Neural cell (in vitro differentiated cells): ENCODE measurements at regions not wholly inside any gene's neighbourhood (a gene's known extent, or its start where the extent isn't known, plus 50 kb on each side); places are given as distances from the start of the nearest gene placed in this dataset.

ENCODE experiments used
- H2AFZ ChIP-seq: fragments of 200-600, 300-800 bp; sonication (generic), shearing (Covaris generic); 2 replicates; pipeline ENCODE4 v1.6.0; 2014; ENCODE audit warnings: low read depth, mild to moderate bottlenecking, antibody characterized with exemption, low read length, moderate library complexity
- H3F3A ChIP-seq: fragments of 200-600 bp; shearing (Covaris generic); 2 replicates; pipeline ENCODE4 v1.6.1; 2016; ENCODE audit warnings: mild to moderate bottlenecking, moderate library complexity, mixed read lengths, antibody characterized with exemption, low read length; ENCODE audit not compliant: insufficient read depth, poor library complexity, severe bottlenecking
- H3K27ac ChIP-seq: fragments of 200-600, 300-800 bp; sonication (generic), shearing (Covaris generic); 2 replicates; pipeline ENCODE4 v1.5.1; 2014; ENCODE audit warnings: mild to moderate bottlenecking, low read length, moderate library complexity
- H3K27me3 ChIP-seq: fragments of 300-800, 200-600 bp; sonication (generic), shearing (Covaris generic); 2 replicates; pipeline ENCODE4 v1.6.0; 2014; ENCODE audit warnings: mild to moderate bottlenecking, low read depth, low read length, moderate library complexity; ENCODE audit not compliant: insufficient read depth
- H3K36me3 ChIP-seq: fragments of 300-800, 200-600 bp; sonication (generic), shearing (Covaris generic); 2 replicates; pipeline ENCODE4 v1.5.1; 2014; ENCODE audit warnings: mild to moderate bottlenecking, antibody characterized with exemption, low read length, moderate library complexity; ENCODE audit not compliant: insufficient read depth
- H3K4me2 ChIP-seq: fragments of 300-800, 200-600 bp; sonication (generic), shearing (Covaris generic); 2 replicates; pipeline ENCODE4 v1.6.0; 2014; ENCODE audit warnings: mild to moderate bottlenecking, low read length
- H3K4me3 ChIP-seq: fragments of 300-800, 200-600 bp; sonication (generic), shearing (Covaris generic); 2 replicates; pipeline ENCODE4 v1.5.1; 2014; ENCODE audit warnings: mild to moderate bottlenecking, low read length, moderate library complexity
- H3K79me2 ChIP-seq: fragments of 200-600 bp; shearing (Covaris generic); replicated peaks from 2 replicates; pipeline ENCODE4 v1.6.0; 2014; ENCODE audit warnings: mild to moderate bottlenecking, low read length, moderate library complexity; ENCODE audit not compliant: insufficient read depth
- H3K9ac ChIP-seq: fragments of 300-800, 200-600 bp; sonication (generic), shearing (Covaris generic); 2 replicates; pipeline ENCODE4 v1.6.1; 2016; ENCODE audit warnings: mild to moderate bottlenecking, low read length, mixed read lengths
- H3K9me2 ChIP-seq: fragments of 200-600 bp; shearing (Covaris generic); 2 replicates; pipeline ENCODE4 v1.6.1; 2016; ENCODE audit warnings: mild to moderate bottlenecking, low read length, mixed read lengths; ENCODE audit not compliant: insufficient read depth
- H3K9me3 ChIP-seq: fragments of 200-600, 300-800 bp; sonication (generic), shearing (Covaris generic); 2 replicates; pipeline ENCODE4 v1.6.1; 2016; ENCODE audit warnings: mild to moderate bottlenecking, mixed run types, low read length, moderate library complexity, mixed read lengths
- H4K20me1 ChIP-seq: fragments of 200-600 bp; shearing (Covaris generic); 2 replicates; pipeline ENCODE4 v1.6.1; 2016; ENCODE audit warnings: mild to moderate bottlenecking, mixed run types; ENCODE audit not compliant: insufficient read depth
- EP300 ChIP-seq: fragments of 450-650 bp; conservative IDR thresholded peaks from 2 replicates; pipeline ENCODE4 v1.6.1; 2014; ENCODE audit warnings: antibody characterized with exemption, mild to moderate bottlenecking, moderate library complexity; ENCODE audit not compliant: poor library complexity, severe bottlenecking
- MXI1 ChIP-seq: fragments of 450-650 bp; conservative IDR thresholded peaks from 2 replicates; pipeline ENCODE4 v1.6.1; 2014; ENCODE audit warnings: antibody characterized with exemption, mild to moderate bottlenecking; ENCODE audit not compliant: poor library complexity, severe bottlenecking
- POLR2AphosphoS5 ChIP-seq: IDR thresholded peaks from 2 replicates; pipeline ENCODE4 v1.6.1; 2012
- RAD21 ChIP-seq: fragments of 450-650 bp; conservative IDR thresholded peaks from 2 replicates; pipeline ENCODE4 v1.6.1; 2014; ENCODE audit warnings: antibody characterized with exemption, mild to moderate bottlenecking, moderate library complexity
- REST ChIP-seq: IDR thresholded peaks from 2 replicates; pipeline ENCODE4 v1.6.1; 2012; ENCODE audit warnings: borderline replicate concordance
- SMC3 ChIP-seq: fragments of 450-650 bp; conservative IDR thresholded peaks from 2 replicates; pipeline ENCODE4 v1.6.1; 2014; ENCODE audit warnings: antibody characterized with exemption, mild to moderate bottlenecking, moderate library complexity; ENCODE audit not compliant: poor library complexity
- TAF1 ChIP-seq: IDR thresholded peaks from 2 replicates; pipeline ENCODE4 v1.6.1; 2012; ENCODE audit warnings: low read depth
- TF ChIP-seq, protein P1 (sequence below): fragments of 450-650 bp; IDR thresholded peaks from 2 replicates; pipeline ENCODE4 v1.5.1; 2014; ENCODE audit warnings: antibody characterized with exemption, mild to moderate bottlenecking, moderate library complexity; ENCODE audit not compliant: poor library complexity, severe bottlenecking

DNA sequence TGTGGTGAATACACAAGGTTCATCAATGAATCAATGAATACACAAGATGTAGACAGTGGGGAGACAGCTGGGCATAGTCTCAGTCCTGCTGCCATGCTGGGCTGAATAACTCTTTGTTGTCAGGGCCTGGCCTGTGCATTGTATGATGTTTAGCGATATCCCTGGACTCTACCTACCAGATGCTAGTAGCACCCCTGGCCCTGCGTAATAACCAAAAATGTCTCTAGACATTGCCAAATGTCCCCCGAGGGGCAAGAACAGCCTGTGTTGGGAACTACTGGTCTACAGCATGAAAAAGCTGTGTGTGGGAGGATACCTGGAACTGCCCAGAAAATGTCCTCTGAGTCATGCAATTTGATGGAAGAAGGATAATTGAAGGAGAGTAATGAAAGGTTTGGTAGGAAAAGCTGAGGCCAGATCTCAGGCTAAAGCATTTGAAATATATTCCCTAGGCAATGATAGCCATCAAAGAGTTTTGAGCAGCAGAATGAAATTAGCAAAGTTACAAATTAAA is 128.2 kb downstream of the TMEM30B start:
- no peaks in the 10 kb centered on the region for H3F3A ChIP-seq
- no peak overlapping the region for H2AFZ ChIP-seq
- peak overlapping the region; percentile 42 for H3K4me2 ChIP-seq
- no peaks in the 10 kb centered on the region for H3K36me3 ChIP-seq
- no peaks in the 10 kb centered on the region for H3K27me3 ChIP-seq
- H3K79me2 ChIP-seq: no peaks in the 10 kb centered on the region
- no peak overlapping the region for H3K9ac ChIP-seq
- H3K9me3 ChIP-seq: no peaks in the 10 kb centered on the region
- TF ChIP-seq TAF1 (no peak), EP300 (no peak), POLR2AphosphoS5 (no peak)
- H4K20me1 ChIP-seq: no peaks in the 10 kb centered on the region
- no peak overlapping the region for H3K4me3 ChIP-seq
- no peaks in the 10 kb centered on the region for H3K9me2 ChIP-seq
- H3K27ac ChIP-seq: no peak overlapping the region

DNA sequence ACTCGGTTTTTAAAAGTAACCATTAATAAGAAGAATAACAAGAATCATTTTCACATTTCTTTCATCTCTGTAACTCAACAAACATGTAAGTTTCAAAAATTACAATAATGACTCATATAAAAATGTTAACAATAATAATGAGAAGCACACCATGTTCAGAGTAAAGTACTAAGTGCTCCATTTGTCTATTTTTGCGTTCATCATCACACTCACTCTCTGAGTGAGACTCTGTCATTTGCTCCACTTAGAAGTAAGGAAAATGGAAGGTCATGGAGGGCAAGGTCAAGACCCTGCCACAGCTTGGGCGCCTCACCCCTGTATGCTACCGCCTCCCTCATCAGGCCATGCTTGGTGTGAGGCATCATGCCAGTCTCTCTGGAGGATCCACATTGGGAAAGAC is 129.9 kb downstream of the TMEM30B start:
- Histone ChIP-seq H3F3A (no peaks in the 10 kb centered on the region), H3K9me2 (no peaks in the 10 kb centered on the region), H3K9ac (no peak overlapping the region), H3K79me2 (no peaks in the 10 kb centered on the region), H3K36me3 (no peaks in the 10 kb centered on the region), H3K4me2 (no peak overlapping the region), H3K4me3 (no peak overlapping the region), H4K20me1 (no peaks in the 10 kb centered on the region), H2AFZ (no peak overlapping the region), H3K27me3 (peaks cover 2% of the 10 kb centered on the region), H3K27ac (no peak overlapping the region), H3K9me3 (no peaks in the 10 kb centered on the region)
- TF ChIP-seq POLR2AphosphoS5: no peak
- TF ChIP-seq RAD21: no peak
- no peak for TF ChIP-seq MXI1
- TF ChIP-seq EP300: no peak
- no peak for TF ChIP-seq TAF1

DNA sequence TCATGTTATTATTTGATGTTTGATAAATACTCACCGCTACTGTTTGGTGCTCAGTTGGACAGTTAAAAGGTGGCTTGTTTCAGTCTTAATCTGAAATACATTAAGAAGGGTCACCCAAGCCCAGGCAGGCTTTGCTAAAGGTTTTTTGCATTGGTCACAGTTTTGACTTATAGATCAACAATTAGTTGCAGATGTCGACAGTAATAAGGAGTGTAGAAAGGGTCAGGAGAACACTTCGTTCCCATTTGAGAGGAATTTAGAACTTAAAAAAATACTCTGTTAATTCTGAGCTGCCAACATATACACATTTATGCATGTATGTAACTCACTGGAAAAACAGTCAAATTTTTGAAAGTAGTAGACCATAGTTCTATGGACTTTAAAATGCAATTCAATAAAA is 130.3 kb downstream of the TMEM30B start:
- Histone ChIP-seq H3F3A (no peaks in the 10 kb centered on the region), H3K4me2 (no peak overlapping the region), H2AFZ (no peak overlapping the region), H3K9me2 (no peaks in the 10 kb centered on the region), H3K9ac (no peak overlapping the region), H3K9me3 (no peaks in the 10 kb centered on the region), H4K20me1 (no peaks in the 10 kb centered on the region), H3K27me3 (peaks cover 2% of the 10 kb centered on the region), H3K27ac (no peak overlapping the region), H3K79me2 (no peaks in the 10 kb centered on the region), H3K36me3 (no peaks in the 10 kb centered on the region), H3K4me3 (no peak overlapping the region)
- TF ChIP-seq RAD21 (no peak), EP300 (no peak), REST (no peak), MXI1 (no peak), SMC3 (no peak)
- TF ChIP-seq, protein P1, sequence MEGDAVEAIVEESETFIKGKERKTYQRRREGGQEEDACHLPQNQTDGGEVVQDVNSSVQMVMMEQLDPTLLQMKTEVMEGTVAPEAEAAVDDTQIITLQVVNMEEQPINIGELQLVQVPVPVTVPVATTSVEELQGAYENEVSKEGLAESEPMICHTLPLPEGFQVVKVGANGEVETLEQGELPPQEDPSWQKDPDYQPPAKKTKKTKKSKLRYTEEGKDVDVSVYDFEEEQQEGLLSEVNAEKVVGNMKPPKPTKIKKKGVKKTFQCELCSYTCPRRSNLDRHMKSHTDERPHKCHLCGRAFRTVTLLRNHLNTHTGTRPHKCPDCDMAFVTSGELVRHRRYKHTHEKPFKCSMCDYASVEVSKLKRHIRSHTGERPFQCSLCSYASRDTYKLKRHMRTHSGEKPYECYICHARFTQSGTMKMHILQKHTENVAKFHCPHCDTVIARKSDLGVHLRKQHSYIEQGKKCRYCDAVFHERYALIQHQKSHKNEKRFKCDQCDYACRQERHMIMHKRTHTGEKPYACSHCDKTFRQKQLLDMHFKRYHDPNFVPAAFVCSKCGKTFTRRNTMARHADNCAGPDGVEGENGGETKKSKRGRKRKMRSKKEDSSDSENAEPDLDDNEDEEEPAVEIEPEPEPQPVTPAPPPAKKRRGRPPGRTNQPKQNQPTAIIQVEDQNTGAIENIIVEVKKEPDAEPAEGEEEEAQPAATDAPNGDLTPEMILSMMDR: no peak
